ENCODE measurements at regions not wholly inside any gene's neighbourhood (a gene's known extent, or its start where the extent isn't known, plus 50 kb on each side); places are given as distances from the start of the nearest gene placed in this dataset.

- no peak overlapping the region for H3K27ac ChIP-seq (ENCODE audit: low read length)
- H3K4me1 ChIP-seq (ENCODE audit: control insufficient read depth, insufficient read depth, low read length): no peaks in the 10 kb centered on the region
- H3K9me3 ChIP-seq (ENCODE audit: control insufficient read depth, insufficient read depth, low read depth, low read length): no peaks in the 10 kb centered on the region
- in situ Hi-C loops (cut with HindIII; ENCODE audit: low pct_unique_long_range_greater_than_20kb, low sequenced_read_pairs) (no loop called here), intact Hi-C loops (cut with micrococcal nuclease; ENCODE audit: unreplicated experiment) (no loop called here)
- no peaks in the 10 kb centered on the region for H3K27me3 ChIP-seq (ENCODE audit: control insufficient read depth, insufficient read depth, low read length)
- H3K36me3 ChIP-seq (ENCODE audit: control insufficient read depth, insufficient read depth, low read length): no peaks in the 10 kb centered on the region
- ChIA-PET CTCF (no interaction called here), POLR2A (no interaction called here)
- ATAC-seq (peak; percentile 58; the same call in 1 of the 2 replicates), DNase-seq (ENCODE audit: low read depth, low spot score) (no peak)
- no peak for TF ChIP-seq CTCF (IDR thresholded peaks at IDR 0.05)
- TF ChIP-seq POLR2AphosphoS5 (IDR thresholded peaks at IDR 0.05; ENCODE audit: low read depth, low read length): no peak
- TF ChIP-seq SIN3A (IDR thresholded peaks at IDR 0.05; ENCODE audit: borderline replicate concordance, insufficient read depth, low read depth, low read length): no peak
- no TSS peak for BruUV-seq (replicated peaks)
- H3K4me3 ChIP-seq (ENCODE audit: low read depth in 2 of 2, low read length in 2 of 2): no peak overlapping the region
Observed at GRCh38 chr2:12493031-12493513, 223.7 kb upstream of the TRIB2 start.

- intact Hi-C loops (cut with micrococcal nuclease; ENCODE audit: unreplicated experiment) (no loop called here), in situ Hi-C loops (cut with HindIII; ENCODE audit: low pct_unique_long_range_greater_than_20kb, low sequenced_read_pairs) (no loop called here)
- H3K27me3 ChIP-seq (ENCODE audit: control insufficient read depth, insufficient read depth, low read length): no peaks in the 10 kb centered on the region
- H3K4me1 ChIP-seq (ENCODE audit: control insufficient read depth, insufficient read depth, low read length): no peaks in the 10 kb centered on the region
- POLR2A ChIA-PET: no interaction called here
- no TSS peak for BruUV-seq (replicated peaks)
- ATAC-seq: no peak
- no peak for TF ChIP-seq REST (IDR thresholded peaks at IDR 0.05; ENCODE audit: insufficient read depth in 1 of 2, low read depth in 2 of 2, low read length in 1 of 2)
- no peak for TF ChIP-seq POLR2AphosphoS5 (IDR thresholded peaks at IDR 0.05; ENCODE audit: low read depth, low read length)
- TF ChIP-seq SIN3A (IDR thresholded peaks at IDR 0.05; ENCODE audit: borderline replicate concordance, insufficient read depth, low read depth, low read length): no peak
- no peak for DNase-seq (ENCODE audit: low read depth, low spot score)
- CTCF ChIA-PET: no interaction called here
- no peaks in the 10 kb centered on the region for H3K9me3 ChIP-seq (ENCODE audit: control insufficient read depth, insufficient read depth, low read depth, low read length)
- H3K27ac ChIP-seq (ENCODE audit: low read length): no peak overlapping the region
- no peak overlapping the region for H3K4me3 ChIP-seq (ENCODE audit: low read depth in 2 of 2, low read length in 2 of 2)
- no peaks in the 10 kb centered on the region for H3K36me3 ChIP-seq (ENCODE audit: control insufficient read depth, insufficient read depth, low read length)
Observed at GRCh38 chr2:12495247-12495868, 221.4 kb upstream of the TRIB2 start.

- CTCF ChIA-PET: no interaction called here
- TF ChIP-seq POLR2AphosphoS5 (IDR thresholded peaks at IDR 0.05; ENCODE audit: low read depth, low read length) (no peak), CTCF (IDR thresholded peaks at IDR 0.05) (peak; percentile 19; the same call in 1 of the 2 replicates)
- BruUV-seq (replicated peaks): no TSS peak
Observed at GRCh38 chr2:12498286-12498685, 218.4 kb upstream of the TRIB2 start.

More at GRCh38 chr2:12498286-12498685, 218.4 kb upstream of the TRIB2 start:
- Histone ChIP-seq H3K4me3 (ENCODE audit: low read depth in 2 of 2, low read length in 2 of 2) (no peak overlapping the region), H3K4me1 (ENCODE audit: control insufficient read depth, insufficient read depth, low read length) (no peaks in the 10 kb centered on the region), H3K9me3 (ENCODE audit: control insufficient read depth, insufficient read depth, low read depth, low read length) (no peaks in the 10 kb centered on the region), H3K27ac (ENCODE audit: low read length) (no peak overlapping the region; the same call in 1 of the 2 replicates), H3K36me3 (ENCODE audit: control insufficient read depth, insufficient read depth, low read length) (no peaks in the 10 kb centered on the region), H3K27me3 (ENCODE audit: control insufficient read depth, insufficient read depth, low read length) (no peaks in the 10 kb centered on the region)
- ATAC-seq: no peak
- in situ Hi-C loops (cut with HindIII; ENCODE audit: low pct_unique_long_range_greater_than_20kb, low sequenced_read_pairs): no loop called here
- intact Hi-C loops (cut with micrococcal nuclease; ENCODE audit: unreplicated experiment): no loop called here
- POLR2A ChIA-PET: no interaction called here
- no peak for DNase-seq (ENCODE audit: low read depth, low spot score)

All from Panc1 (cell line).